ENCODE measurements at regions not wholly inside any gene's neighbourhood (a gene's known extent, or its start where the extent isn't known, plus 50 kb on each side); places are given as distances from the start of the nearest gene placed in this dataset.

DNA sequence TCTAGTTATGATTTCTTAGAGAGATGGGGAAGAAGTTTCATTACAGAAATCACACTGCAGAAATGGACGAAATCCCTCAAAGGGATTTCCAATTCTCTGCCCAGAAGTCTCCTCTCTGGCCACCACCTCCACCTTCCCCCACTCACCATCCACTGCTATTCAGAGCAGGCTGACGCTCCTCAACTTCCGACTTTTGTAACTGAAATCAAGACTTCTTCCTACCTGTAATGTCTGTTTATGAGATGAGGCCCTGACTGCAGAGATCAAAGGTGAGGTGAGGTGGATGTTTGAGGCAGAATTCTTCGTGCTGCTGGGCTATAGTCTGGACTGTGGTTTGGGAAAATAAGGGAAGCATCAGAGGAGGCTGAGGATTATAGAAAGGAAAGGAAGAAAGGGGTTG is 385.2 kb upstream of the ARID1B start:
- ATAC-seq (no peak), FAIRE-seq (no peak)
- 30% methylated on average over 4 of the region's 4 CpGs for WGBS (ENCODE audit: missing lambda C conversion rate)

DNA sequence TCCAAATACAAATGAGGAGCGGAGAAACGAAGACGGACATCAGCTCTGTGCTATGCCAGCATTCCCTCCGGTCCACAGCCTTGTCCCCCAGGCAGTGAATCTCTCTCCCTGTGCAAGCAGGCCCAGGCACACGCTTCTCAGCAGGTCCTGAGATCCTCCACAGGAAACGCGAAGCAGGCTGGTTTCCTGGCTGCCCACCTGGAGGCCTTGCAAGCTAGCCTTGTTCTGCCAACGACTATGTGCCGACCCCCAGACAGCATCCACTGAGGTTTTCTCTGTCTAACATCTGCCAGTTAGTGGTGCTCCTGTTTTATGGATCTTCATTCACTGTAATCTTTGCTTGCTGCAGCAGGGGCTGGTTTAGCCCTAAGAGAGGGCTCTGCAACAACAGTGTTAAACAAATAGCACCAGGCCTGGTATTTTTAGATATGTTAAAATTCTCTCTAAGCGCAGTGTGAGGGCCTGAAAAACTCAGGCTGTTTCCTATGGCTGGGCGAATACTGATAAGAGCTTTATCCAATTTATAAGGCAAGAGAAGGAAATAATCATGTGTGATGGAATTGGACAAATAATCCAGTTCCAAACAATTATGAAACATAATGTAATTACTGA is 386.0 kb upstream of the ARID1B start:
- Histone ChIP-seq H3K27ac (no peak overlapping the region), H3K4me2 (no peak overlapping the region), H3K4me1 (no peaks in the 10 kb centered on the region), H3K4me3 (no peak overlapping the region), H3K9me3 (no peaks in the 10 kb centered on the region)
- no peak for FAIRE-seq
- TF ChIP-seq ZSCAN20 (CRISPR knock-in tag; IDR thresholded peaks at IDR 0.05) (no peak), RNF2 (IDR thresholded peaks at IDR 0.05; ENCODE audit: borderline replicate concordance, low read depth) (no peak), SREBF2 (IDR thresholded peaks at IDR 0.05) (no peak), GATA3 (IDR thresholded peaks at IDR 0.05; ENCODE audit: borderline replicate concordance) (no peak), TFCP2L1 (CRISPR knock-in tag; IDR thresholded peaks at IDR 0.05) (no peak), RFX5 (IDR thresholded peaks at IDR 0.05) (no peak), MYC (IDR thresholded peaks at IDR 0.05; ENCODE audit: borderline replicate concordance, low read length) (no peak), EHF (CRISPR knock-in tag; IDR thresholded peaks at IDR 0.05) (no peak), NFE2L2 (conservative IDR thresholded peaks at IDR 0.05; ENCODE audit: low read length) (no peak), NR3C1 (IDR thresholded peaks at IDR 0.05) (no peak), BHLHE40 (IDR thresholded peaks at IDR 0.05; ENCODE audit: low read depth, low read length) (no peak), RAD21 (conservative IDR thresholded peaks at IDR 0.05 in 1 of 2, IDR thresholded peaks at IDR 0.05 in 1 of 2) (no peak)
- TF ChIP-seq, protein P1, sequence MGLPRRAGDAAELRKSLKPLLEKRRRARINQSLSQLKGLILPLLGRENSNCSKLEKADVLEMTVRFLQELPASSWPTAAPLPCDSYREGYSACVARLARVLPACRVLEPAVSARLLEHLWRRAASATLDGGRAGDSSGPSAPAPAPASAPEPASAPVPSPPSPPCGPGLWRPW (IDR thresholded peaks at IDR 0.05): no peak
- no peak for DNase-seq (ENCODE audit: low read depth in 1 of 2, low spot score in 1 of 2)
- ChIA-PET POLR2A (no interaction called here), CTCF (no interaction called here)
- 62% methylated on average over 11 of the region's 11 CpGs for WGBS (ENCODE audit: missing lambda C conversion rate)
- ATAC-seq: no peak

More for the DNA sequence above, 385.2 kb upstream of the ARID1B start:
- CTCF ChIA-PET: no interaction called here
- Histone ChIP-seq H3K4me2 (no peak overlapping the region), H3K9me3 (no peaks in the 10 kb centered on the region), H3K27ac (no peak overlapping the region), H3K4me3 (no peak overlapping the region), H3K4me1 (no peaks in the 10 kb centered on the region)
- POLR2A ChIA-PET: no interaction called here
- DNase-seq (ENCODE audit: low read depth in 1 of 2, low spot score in 1 of 2): no peak
- TF ChIP-seq MAZ (IDR thresholded peaks at IDR 0.05; ENCODE audit: borderline replicate concordance, low read depth, low read length): no peak
- TF ChIP-seq, protein P2, sequence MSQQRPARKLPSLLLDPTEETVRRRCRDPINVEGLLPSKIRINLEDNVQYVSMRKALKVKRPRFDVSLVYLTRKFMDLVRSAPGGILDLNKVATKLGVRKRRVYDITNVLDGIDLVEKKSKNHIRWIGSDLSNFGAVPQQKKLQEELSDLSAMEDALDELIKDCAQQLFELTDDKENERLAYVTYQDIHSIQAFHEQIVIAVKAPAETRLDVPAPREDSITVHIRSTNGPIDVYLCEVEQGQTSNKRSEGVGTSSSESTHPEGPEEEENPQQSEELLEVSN (IDR thresholded peaks at IDR 0.05; ENCODE audit: borderline replicate concordance, low read depth): no peak

DNA sequence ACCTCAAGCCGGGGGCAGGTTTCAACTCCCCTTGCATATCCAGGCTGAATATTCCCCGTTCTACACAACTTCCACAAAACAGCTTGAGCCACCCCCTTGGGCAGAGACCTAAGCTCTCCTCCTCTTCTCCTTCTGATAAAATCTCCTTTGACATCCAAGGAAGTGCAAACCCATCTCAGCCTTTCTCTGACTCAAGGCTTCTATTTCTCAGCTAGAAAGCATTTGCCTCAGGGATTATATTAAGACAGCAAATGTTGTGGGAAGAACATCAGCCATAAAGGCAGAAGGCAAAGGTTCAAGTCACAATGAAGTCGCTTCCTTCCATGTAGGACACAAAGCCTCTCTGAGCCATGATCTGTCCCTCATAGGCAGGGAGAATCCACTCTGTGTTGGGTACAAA is 386.6 kb upstream of the ARID1B start:
- TF ChIP-seq JUN (IDR thresholded peaks at IDR 0.05): no peak
- TF ChIP-seq KDM1A (IDR thresholded peaks at IDR 0.05; ENCODE audit: low read depth): no peak
- TF ChIP-seq, protein P2 (IDR thresholded peaks at IDR 0.05; ENCODE audit: borderline replicate concordance, low read depth): no peak
- no peak for TF ChIP-seq HOXB5 (CRISPR knock-in tag; IDR thresholded peaks at IDR 0.05)
- TF ChIP-seq FOSL2 (IDR thresholded peaks at IDR 0.05): no peak
- TF ChIP-seq FOSL2 (CRISPR knock-in tag; IDR thresholded peaks at IDR 0.05): no peak
- no peak for TF ChIP-seq POLR2A (IDR thresholded peaks at IDR 0.05; ENCODE audit: low read length)
- ChIA-PET POLR2A (interaction anchor here (0.6 kb wide), 1 partner anchor 1063 kb away, joined by 3 read pairs; no protein-coding TSS in a partner anchor), CTCF (no interaction called here)
- ATAC-seq (no peak), DNase-seq (ENCODE audit: low read depth in 1 of 2, low spot score in 1 of 2) (no peak), FAIRE-seq (no peak)
- no peak overlapping the region for H3K27ac ChIP-seq
- no peaks in the 10 kb centered on the region for H3K4me1 ChIP-seq
- H3K9me3 ChIP-seq: no peaks in the 10 kb centered on the region
- no peak overlapping the region for H3K4me2 ChIP-seq
- H3K4me3 ChIP-seq: no peak overlapping the region
- WGBS (ENCODE audit: missing lambda C conversion rate): 29% methylated on average over 3 of the region's 3 CpGs

DNA sequence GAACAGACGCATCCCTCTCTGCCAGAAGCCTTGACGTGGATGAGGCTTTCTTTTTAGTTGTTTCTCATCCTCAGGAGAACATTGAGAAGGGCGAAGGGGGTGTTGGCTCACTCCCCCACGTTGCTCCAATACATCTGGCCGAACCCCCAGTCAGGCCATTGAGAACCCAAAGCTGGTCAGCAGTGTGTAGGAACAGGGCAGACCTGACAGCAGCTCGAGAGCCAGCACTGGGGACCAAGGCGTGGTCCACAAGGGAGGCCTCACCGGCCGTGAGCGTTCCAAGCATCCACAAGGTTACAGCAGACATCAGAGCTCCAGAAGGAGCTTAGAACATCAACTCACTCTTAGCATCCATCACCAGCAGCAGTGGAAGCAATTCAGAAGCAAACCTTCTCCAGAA is 387.9 kb upstream of the ARID1B start:
- no peak for TF ChIP-seq CHD2 (IDR thresholded peaks at IDR 0.05; ENCODE audit: low read length, partially characterized antibody)
- TF ChIP-seq, protein P3, sequence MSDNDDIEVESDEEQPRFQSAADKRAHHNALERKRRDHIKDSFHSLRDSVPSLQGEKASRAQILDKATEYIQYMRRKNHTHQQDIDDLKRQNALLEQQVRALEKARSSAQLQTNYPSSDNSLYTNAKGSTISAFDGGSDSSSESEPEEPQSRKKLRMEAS (IDR thresholded peaks at IDR 0.05): no peak
- no peak for TF ChIP-seq HOXA7 (CRISPR knock-in tag; IDR thresholded peaks at IDR 0.05)
- TF ChIP-seq HOXB13 (CRISPR knock-in tag; IDR thresholded peaks at IDR 0.05; ENCODE audit: low read depth): no peak
- no peak for TF ChIP-seq ZFP36 (IDR thresholded peaks at IDR 0.05; ENCODE audit: borderline replicate concordance, partially characterized antibody)
- no peak for TF ChIP-seq NFE2L2 (conservative IDR thresholded peaks at IDR 0.05; ENCODE audit: low read length)
- no peak for TF ChIP-seq EHF (CRISPR knock-in tag; IDR thresholded peaks at IDR 0.05)
- TF ChIP-seq HEYL (CRISPR knock-in tag; IDR thresholded peaks at IDR 0.05): no peak
- no peak for TF ChIP-seq EHMT2 (IDR thresholded peaks at IDR 0.05; ENCODE audit: low read depth)
- TF ChIP-seq KDM5A (IDR thresholded peaks at IDR 0.05): no peak
- no peak for TF ChIP-seq MAFK (IDR thresholded peaks at IDR 0.05; ENCODE audit: partially characterized antibody)
- Histone ChIP-seq H3K9me3 (no peaks in the 10 kb centered on the region), H3K4me3 (no peak overlapping the region), H3K4me2 (no peak overlapping the region), H3K27ac (no peak overlapping the region), H3K4me1 (no peaks in the 10 kb centered on the region)
- WGBS (ENCODE audit: missing lambda C conversion rate): 78% methylated on average over 2 of the region's 10 CpGs
- ATAC-seq (no peak), FAIRE-seq (no peak), DNase-seq (ENCODE audit: low read depth in 1 of 2, low spot score in 1 of 2) (no peak)
- ChIA-PET CTCF (no interaction called here), POLR2A (no interaction called here)

Data from A549 (cell line).